A549 (cell line): ENCODE measurements at regions not wholly inside any gene's neighbourhood (a gene's known extent, or its start where the extent isn't known, plus 50 kb on each side); places are given as distances from the start of the nearest gene placed in this dataset.

ENCODE experiments used
- ATAC-seq, 2 experiments: fragments of 200-7000 bp in 1 of 2; fragments of >200 bp in 1 of 2; cut with Nextera tagmentation in 1 of 2; cut with Tn5 transposase in 1 of 2; 3 replicates each; pipeline versions ENCODE4 v1.8.0 to v1.9.1; 2018 to 2020; ENCODE audit warnings: mild to moderate bottlenecking in 1 of 2, moderate library complexity in 1 of 2
- CTCF ChIA-PET: fragments of 300-600 bp; sonication (Branson Sonifier 250); formaldehyde crosslinking; extraction: SDS; loops from one replicate; lab custom pipeline; 2021; ENCODE audit warnings: antibody characterized with exemption, inconsistent platforms; lab: Yijun Ruan, JAX
- POLR2A ChIA-PET: fragments of 350-600 bp; formaldehyde crosslinking; extraction: SDS; loops from one replicate; lab custom pipeline; 2021; ENCODE audit warnings: antibody characterized with exemption, inconsistent platforms; lab: Yijun Ruan, JAX
- DNase-seq, 2 experiments: peaks; one replicate each; pipeline versions ENCODE4 v3.0.0 to v3.0.0-alpha.2; 2011 to 2016; ENCODE audit warnings: low read depth in 1 of 2, low spot score in 1 of 2
- FAIRE-seq: peaks from 2 replicates; lab custom pipeline; 2011; peaks lifted over from hg19 to GRCh38; lab: Jason Lieb, UNC
- H3K27ac ChIP-seq, 2 experiments: fragments of >200 bp; sonication (Bioruptor Twin); formaldehyde crosslinking; 3 replicates each; pipeline ENCODE4 v1.5.1; 2016 to 2017
- H3K4me1 ChIP-seq: fragments of >200 bp; sonication (Bioruptor Twin); formaldehyde crosslinking; 3 replicates; pipeline ENCODE4 v1.6.1; 2016
- H3K4me2 ChIP-seq: fragments of >200 bp; sonication (Bioruptor Twin); formaldehyde crosslinking; 3 replicates; pipeline ENCODE4 v1.6.1; 2016
- H3K4me3 ChIP-seq: fragments of >200 bp; sonication (Bioruptor Twin); formaldehyde crosslinking; 3 replicates; pipeline ENCODE4 v1.5.1; 2016
- H3K9me3 ChIP-seq: fragments of >200 bp; sonication (Bioruptor Twin); formaldehyde crosslinking; 3 replicates; pipeline ENCODE4 v1.6.1; 2016
- CTCF ChIP-seq: fragments of >200 bp; sonication (Bioruptor Twin); formaldehyde crosslinking; IDR thresholded peaks from 3 replicates; pipeline ENCODE4 v1.5.1; 2016
- EHF ChIP-seq: fragments of 250-450 bp; sonication (Bioruptor Pico); IDR thresholded peaks from 2 replicates; pipeline ENCODE4 v1.5.0; 2020; ENCODE audit warnings: mild to moderate bottlenecking
- ESRRA ChIP-seq: fragments of 150-350 bp; IDR thresholded peaks from 2 replicates; pipeline ENCODE4 v1.6.1; 2014; ENCODE audit warnings: mild to moderate bottlenecking, low read length, borderline replicate concordance
- GATA3 ChIP-seq: IDR thresholded peaks from 2 replicates; pipeline ENCODE4 v1.6.1; 2012; ENCODE audit warnings: borderline replicate concordance
- HDAC2 ChIP-seq: fragments of 200-600 bp; sonication (generic); IDR thresholded peaks from 2 replicates; pipeline ENCODE4 v1.6.1; 2016
- HES2 ChIP-seq: fragments of >200 bp; sonication (Bioruptor Twin); formaldehyde crosslinking; IDR thresholded peaks from 2 replicates; pipeline ENCODE4 v1.6.1; 2016
- HEYL ChIP-seq: fragments of 250-450 bp; sonication (Bioruptor Pico); IDR thresholded peaks from 2 replicates; pipeline ENCODE4 v1.8.0; 2021; ENCODE audit warnings: mild to moderate bottlenecking, moderate library complexity
- HOXB5 ChIP-seq: fragments of 250-450 bp; sonication (Bioruptor Pico); IDR thresholded peaks from 2 replicates; pipeline ENCODE4 v1.5.0; 2020; ENCODE audit warnings: mild to moderate bottlenecking, moderate library complexity
- KDM5A ChIP-seq: fragments of 200-600 bp; sonication (generic); IDR thresholded peaks from 2 replicates; pipeline ENCODE4 v1.6.1; 2016; ENCODE audit warnings: antibody characterized with exemption, mild to moderate bottlenecking
- MAZ ChIP-seq: fragments of 150-350 bp; IDR thresholded peaks from 2 replicates; pipeline ENCODE4 v1.6.1; 2014; ENCODE audit warnings: antibody characterized with exemption, low read depth, low read length, borderline replicate concordance
- NFE2L2 ChIP-seq: fragments of 150-350 bp; conservative IDR thresholded peaks from 2 replicates; pipeline ENCODE4 v1.6.1; 2014; ENCODE audit warnings: low read length
- NPAS2 ChIP-seq: fragments of 250-450 bp; sonication (Bioruptor Pico); IDR thresholded peaks from 2 replicates; pipeline ENCODE4 v1.8.0; 2022; ENCODE audit warnings: mild to moderate bottlenecking, moderate library complexity, borderline replicate concordance
- NR3C1 ChIP-seq: fragments of >200 bp; sonication (Bioruptor Twin); formaldehyde crosslinking; IDR thresholded peaks from 3 replicates; pipeline ENCODE4 v1.6.1; 2017
- POLR2A ChIP-seq: IDR thresholded peaks from 2 replicates; pipeline ENCODE4 v1.6.1; 2012; ENCODE audit warnings: mild to moderate bottlenecking, low read length
- RAD21 ChIP-seq, 2 experiments: fragments of >200 bp in 1 of 2; sonication (Bioruptor Twin) in 1 of 2; formaldehyde crosslinking in 1 of 2; IDR thresholded peaks in 1 of 2; conservative IDR thresholded peaks in 1 of 2; 2 replicates in 1 of 2; 3 replicates in 1 of 2; pipeline ENCODE4 v1.6.1; 2012 to 2018; ENCODE audit warnings: inconsistent platforms in 1 of 2
- RCOR1 ChIP-seq: fragments of 150-350 bp; IDR thresholded peaks from 2 replicates; pipeline ENCODE4 v1.6.1; 2014; ENCODE audit warnings: antibody characterized with exemption, low read length, low read depth
- REST ChIP-seq: fragments of 200-600 bp; sonication (generic); IDR thresholded peaks from 2 replicates; pipeline ENCODE4 v1.6.1; 2016; ENCODE audit warnings: antibody characterized with exemption, mild to moderate bottlenecking, moderate library complexity
- RFX5 ChIP-seq: fragments of 450-650 bp; IDR thresholded peaks from 2 replicates; pipeline ENCODE4 v1.7.1; 2014; ENCODE audit warnings: antibody characterized with exemption, mild to moderate bottlenecking, moderate library complexity
- TFCP2L1 ChIP-seq: fragments of 250-450 bp; sonication (Bioruptor Pico); IDR thresholded peaks from 2 replicates; pipeline ENCODE4 v1.5.0; 2021; ENCODE audit warnings: mild to moderate bottlenecking
- ZFP36 ChIP-seq: fragments of 450-650 bp; IDR thresholded peaks from 2 replicates; pipeline ENCODE4 v1.6.1; 2014; ENCODE audit warnings: borderline replicate concordance; ENCODE audit not compliant: partially characterized antibody
- ZNF302 ChIP-seq: fragments of 250-450 bp; sonication (Bioruptor Pico); IDR thresholded peaks from 2 replicates; pipeline ENCODE4 v1.9.0; 2021; ENCODE audit warnings: inconsistent platforms, mild to moderate bottlenecking, moderate library complexity
- WGBS: methylation state at CpG from one replicate; pipeline ENCODE4 v1.1.6; 2017; ENCODE audit errors: missing lambda C conversion rate; 5-methylcytosine and 5-hydroxymethylcytosine counted together

GRCh38 chr10:124224331-124225028, 131.1 kb upstream of the CHST15 start:
- H3K27ac ChIP-seq, result no peak overlapping the region
- TF ChIP-seq HDAC2, result no peak
- no peak for TF ChIP-seq NR3C1
- no peak for TF ChIP-seq TFCP2L1 (CRISPR knock-in tag)
- TF ChIP-seq RFX5, result no peak
- no peak for TF ChIP-seq RCOR1
- TF ChIP-seq GATA3, result no peak
- TF ChIP-seq POLR2A, result no peak
- TF ChIP-seq HOXB5 (CRISPR knock-in tag), result no peak
- no peak for TF ChIP-seq MAZ
- TF ChIP-seq ZNF302, result no peak
- no peak for TF ChIP-seq ESRRA
- no peak for TF ChIP-seq ZFP36
- TF ChIP-seq NFE2L2, result no peak
- TF ChIP-seq EHF (CRISPR knock-in tag), result no peak
- TF ChIP-seq REST, result no peak
- TF ChIP-seq HES2, result no peak
- TF ChIP-seq NPAS2, result no peak
- no peak for TF ChIP-seq HEYL
- no peak for TF ChIP-seq RAD21 (conservative IDR thresholded peaks at IDR 0.05 in 1 of 2, IDR thresholded peaks at IDR 0.05 in 1 of 2)
- no peak for TF ChIP-seq CTCF
- FAIRE-seq (no peak), ATAC-seq (no peak; a peak in 1 of 6 replicates), DNase-seq (no peak)
- ChIA-PET CTCF (no interaction called here), POLR2A (no interaction called here)
- H3K9me3 ChIP-seq, result peaks cover 4% of the 10 kb centered on the region; the same call in 2 of the 3 replicates
- H3K4me1 ChIP-seq, result no peaks in the 10 kb centered on the region
- H3K4me2 ChIP-seq, result no peak overlapping the region
- 64% methylated on average over 18 of the region's 18 CpGs for WGBS
- H3K4me3 ChIP-seq, result no peak overlapping the region

- TF ChIP-seq ZNF302 (no peak), KDM5A (no peak)
- DNase-seq, result no peak
- no peak for ATAC-seq
- Histone ChIP-seq H3K4me1 (no peaks in the 10 kb centered on the region), H3K27ac (no peak overlapping the region), H3K9me3 (no peaks in the 10 kb centered on the region; the same call in 2 of the 3 replicates), H3K4me3 (no peak overlapping the region), H3K4me2 (no peak overlapping the region)
- ChIA-PET POLR2A (no interaction called here), CTCF (no interaction called here)
- FAIRE-seq, result no peak
- 57% methylated on average over 6 of the region's 6 CpGs for WGBS
Observed at GRCh38 chr10:124223711-124224085, 130.3 kb upstream of the CHST15 start.
